H1 (cell line): ENCODE measurements at regions not wholly inside any gene's neighbourhood (a gene's known extent, or its start where the extent isn't known, plus 50 kb on each side); places are given as distances from the start of the nearest gene placed in this dataset.
"Not testable (repeated sequence)": the region's sequence is repeated elsewhere in the genome, so short reads cannot be mapped to it uniquely, and the experiment has no call there.

Experiments
- CTCF ChIA-PET: fragments of 300-600 bp; sonication (Branson Sonifier 250); formaldehyde crosslinking; loops from one replicate; lab custom pipeline; 2021; ENCODE audit not compliant: partially characterized antibody; lab: Charles Lee
- POLR2A ChIA-PET: fragments of 300-600 bp; sonication (Branson Sonifier 250); formaldehyde crosslinking; loops from one replicate; lab custom pipeline; 2021; ENCODE audit warnings: inconsistent platforms; ENCODE audit not compliant: partially characterized antibody; lab: Charles Lee
- DNase-seq, 2 experiments: peaks; one replicate each; pipeline versions ENCODE4 v3.0.0 to v3.0.0-alpha.2; 2010 to 2022; ENCODE audit warnings: low spot score in 2 of 2, low read depth in 1 of 2, mixed read lengths in 1 of 2
- FAIRE-seq: peaks from 2 replicates; lab custom pipeline; 2011; peaks lifted over from hg19 to GRCh38; lab: Jason Lieb, UNC
- H2AFZ ChIP-seq: 2 replicates; pipeline ENCODE4 v1.8.1; 2012; ENCODE audit warnings: low read length, inconsistent platforms
- H2AK5ac ChIP-seq: 2 replicates; pipeline ENCODE4 v1.6.1; 2013; ENCODE audit warnings: low read depth, low read length
- H2BK120ac ChIP-seq: replicated peaks from 2 replicates; pipeline ENCODE3; 2013; ENCODE audit warnings: low read depth, low read length, inconsistent platforms
- H2BK12ac ChIP-seq: 2 replicates; pipeline ENCODE4 v1.6.1; 2013; ENCODE audit warnings: low read depth, low read length
- H2BK15ac ChIP-seq: 2 replicates; pipeline ENCODE4 v1.6.1; 2013; ENCODE audit warnings: low read length
- H2BK20ac ChIP-seq: 2 replicates; pipeline ENCODE4 v1.6.1; 2013; ENCODE audit warnings: low read length
- H2BK5ac ChIP-seq: 2 replicates; pipeline ENCODE4 v1.6.1; 2013; ENCODE audit warnings: low read depth, low read length
- H3K14ac ChIP-seq: 2 replicates; pipeline ENCODE4 v1.6.1; 2013; ENCODE audit warnings: inconsistent platforms; ENCODE audit not compliant: insufficient read length
- H3K18ac ChIP-seq: 2 replicates; pipeline ENCODE4 v1.6.1; 2013; ENCODE audit warnings: low read length; ENCODE audit errors: extremely low read depth
- H3K23ac ChIP-seq: 2 replicates; pipeline ENCODE4 v1.6.1; 2013; ENCODE audit warnings: inconsistent platforms; ENCODE audit not compliant: insufficient read length
- H3K23me2 ChIP-seq: 2 replicates; pipeline ENCODE4 v1.6.1; 2013; ENCODE audit warnings: low read depth, low read length
- H3K27ac ChIP-seq: 2 replicates; pipeline ENCODE4 v1.6.1; 2011; ENCODE audit warnings: low read depth, low read length, inconsistent platforms
- H3K27me3 ChIP-seq, 4 experiments: replicated peaks in 1 of 4; 1 replicate in 1 of 4; 2 replicates in 3 of 4; pipeline versions ENCODE4 v1.6.1 to v1.8.1; 2011 to 2013; ENCODE audit warnings: low read length in 3 of 4, mild to moderate bottlenecking in 3 of 4, inconsistent platforms in 2 of 4, mixed read lengths in 2 of 4, moderate library complexity in 1 of 4; ENCODE audit not compliant: control insufficient read depth in 3 of 4, insufficient read depth in 3 of 4; ENCODE audit errors: extremely low read depth in 1 of 4
- H3K36me3 ChIP-seq, 4 experiments: 2 replicates each; pipeline versions ENCODE4 v1.6.1 to v1.8.1; 2011 to 2013; ENCODE audit warnings: mild to moderate bottlenecking in 4 of 4, low read length in 3 of 4, moderate library complexity in 2 of 4, control low read depth in 1 of 4, inconsistent platforms in 1 of 4; ENCODE audit not compliant: insufficient read depth in 4 of 4, control insufficient read depth in 2 of 4
- H3K4ac ChIP-seq: replicated peaks from 2 replicates; pipeline ENCODE3; 2013; ENCODE audit warnings: low read length, low read depth, mixed read lengths, inconsistent platforms; ENCODE audit not compliant: insufficient read length
- H3K4me1 ChIP-seq, 4 experiments: replicated peaks in 1 of 4; 1 replicate in 1 of 4; 2 replicates in 3 of 4; pipeline versions ENCODE4 v1.6.1 to v1.8.1; 2011 to 2013; ENCODE audit warnings: low read length in 3 of 4, inconsistent platforms in 2 of 4, mixed read lengths in 1 of 4; ENCODE audit not compliant: insufficient read depth in 4 of 4, control insufficient read depth in 3 of 4
- H3K4me2 ChIP-seq, 2 experiments: 2 replicates each; pipeline versions ENCODE4 v1.6.1 to v1.8.1; 2011 to 2013; ENCODE audit warnings: low read depth in 2 of 2, low read length in 2 of 2, control low read depth in 1 of 2, inconsistent platforms in 1 of 2, mild to moderate bottlenecking in 1 of 2; ENCODE audit not compliant: insufficient read depth in 1 of 2
- H3K4me3 ChIP-seq, 4 experiments: fragments of 200-600, 300-600 bp in 1 of 4; sonication (generic), shearing (Covaris generic), sonication (Bioruptor Twin) in 1 of 4; 2 replicates each; pipeline versions ENCODE4 v1.5.1 to v1.8.1; 2011 to 2016; ENCODE audit warnings: low read length in 4 of 4, low read depth in 3 of 4, control low read depth in 2 of 4, inconsistent platforms in 2 of 4, mild to moderate bottlenecking in 2 of 4, mixed read lengths in 1 of 4, moderate library complexity in 1 of 4; ENCODE audit not compliant: insufficient read depth in 2 of 4; ENCODE audit errors: extremely low read depth in 1 of 4
- H3K56ac ChIP-seq: replicated peaks from 2 replicates; pipeline ENCODE3; 2013; ENCODE audit warnings: low read depth, mild to moderate bottlenecking, mixed read lengths, low read length, inconsistent platforms; ENCODE audit not compliant: insufficient read length
- H3K79me1 ChIP-seq: 2 replicates; pipeline ENCODE4 v1.6.1; 2013; ENCODE audit warnings: low read depth, low read length, control low read depth
- H3K79me2 ChIP-seq, 2 experiments: 2 replicates each; pipeline versions ENCODE4 v1.6.1 to v1.8.1; 2012 to 2013; ENCODE audit warnings: low read length in 2 of 2, mild to moderate bottlenecking in 2 of 2, inconsistent platforms in 1 of 2; ENCODE audit not compliant: insufficient read depth in 2 of 2, control insufficient read depth in 1 of 2
- H3K9ac ChIP-seq, 4 experiments: replicated peaks in 1 of 4; 1 replicate in 1 of 4; 2 replicates in 3 of 4; pipeline versions ENCODE4 v1.6.1 to v1.8.1; 2011 to 2013; ENCODE audit warnings: low read depth in 3 of 4, low read length in 3 of 4, control low read depth in 2 of 4, mild to moderate bottlenecking in 2 of 4, moderate library complexity in 2 of 4, inconsistent platforms in 1 of 4; ENCODE audit errors: extremely low read depth in 1 of 4
- H3K9me3 ChIP-seq, 2 experiments: 2 replicates each; pipeline versions ENCODE4 v1.6.1 to v1.8.1; 2012 to 2013; ENCODE audit warnings: mild to moderate bottlenecking in 2 of 2, moderate library complexity in 2 of 2, control low read depth in 1 of 2, inconsistent platforms in 1 of 2, low read depth in 1 of 2, low read length in 1 of 2, mixed read lengths in 1 of 2; ENCODE audit not compliant: insufficient read depth in 2 of 2
- H4K20me1 ChIP-seq, 2 experiments: replicated peaks in 1 of 2; 2 replicates each; pipeline versions ENCODE3 to v1.8.1; 2011 to 2013; ENCODE audit warnings: inconsistent platforms in 2 of 2, low read length in 2 of 2, mild to moderate bottlenecking in 1 of 2; ENCODE audit not compliant: insufficient read depth in 2 of 2, control insufficient read depth in 1 of 2
- H4K5ac ChIP-seq: 2 replicates; pipeline ENCODE4 v1.6.1; 2013; ENCODE audit warnings: low read length, low read depth, mixed read lengths, inconsistent platforms; ENCODE audit not compliant: insufficient read length
- H4K8ac ChIP-seq: 2 replicates; pipeline ENCODE4 v1.8.0; 2013; ENCODE audit warnings: mild to moderate bottlenecking, moderate library complexity, low read length, inconsistent platforms; ENCODE audit not compliant: insufficient read depth; ENCODE audit errors: extremely low read depth
- H4K91ac ChIP-seq: replicated peaks from 2 replicates; pipeline ENCODE3; 2013; ENCODE audit warnings: low read length, mixed read lengths, inconsistent platforms; ENCODE audit not compliant: insufficient read length
- WGBS, 2 experiments: shearing (Covaris generic) in 1 of 2; methylation state at CpG; one replicate each; pipeline versions ENCODE4 v1.1.6 to v1.1.7; 2013 to 2015; ENCODE audit warnings: low lambda C conversion rate in 2 of 2, mixed read lengths in 2 of 2, inconsistent platforms in 1 of 2, low coverage in 1 of 2, missing lambda C conversion rate in 1 of 2; ENCODE audit not compliant: insufficient replicate concordance in 2 of 2, insufficient coverage in 1 of 2, insufficient read length in 1 of 2; ENCODE audit errors: extremely low coverage in 1 of 2, missing lambda C conversion rate in 1 of 2; 5-methylcytosine and 5-hydroxymethylcytosine counted together

GRCh38 chr21:5149222-5149621 lies 5372.2 kb upstream of the TPTE start:
- H3K79me2 ChIP-seq, H3K23me2 ChIP-seq, H4K5ac ChIP-seq, H3K9ac ChIP-seq, H4K20me1 ChIP-seq, H2BK12ac ChIP-seq, CTCF ChIA-PET, H2BK15ac ChIP-seq, H3K36me3 ChIP-seq, H2AFZ ChIP-seq, H2BK120ac ChIP-seq, H3K4me3 ChIP-seq, H3K4ac ChIP-seq, H4K8ac ChIP-seq, H3K56ac ChIP-seq, H3K4me1 ChIP-seq, DNase-seq, H3K18ac ChIP-seq, H3K23ac ChIP-seq, H3K27ac ChIP-seq, H3K27me3 ChIP-seq, POLR2A ChIA-PET, H3K79me1 ChIP-seq, H3K14ac ChIP-seq, H4K91ac ChIP-seq, H3K4me2 ChIP-seq, FAIRE-seq, H2BK5ac ChIP-seq, H2BK20ac ChIP-seq, H3K9me3 ChIP-seq, H2AK5ac ChIP-seq: not testable (repeated sequence)
- 92% methylated on average over 10 of the region's 14 CpGs; no CpG with 5 or more reads in 1 of the 2 experiments for WGBS, 2 experiments

GRCh38 chr21:5153842-5154640 lies 5367.3 kb upstream of the TPTE start:
- FAIRE-seq, H3K4me1 ChIP-seq, H2BK120ac ChIP-seq, H4K5ac ChIP-seq, H3K23ac ChIP-seq, H3K18ac ChIP-seq, H2BK5ac ChIP-seq, H3K23me2 ChIP-seq, H3K9ac ChIP-seq, H3K27ac ChIP-seq, H2AFZ ChIP-seq, DNase-seq, H3K56ac ChIP-seq, H2BK15ac ChIP-seq, H3K27me3 ChIP-seq, H3K14ac ChIP-seq, POLR2A ChIA-PET, H4K20me1 ChIP-seq, H4K8ac ChIP-seq, H3K9me3 ChIP-seq, H3K4ac ChIP-seq, H3K4me2 ChIP-seq, CTCF ChIA-PET, H3K79me1 ChIP-seq, H2BK20ac ChIP-seq, H2AK5ac ChIP-seq, H4K91ac ChIP-seq, H3K36me3 ChIP-seq, H2BK12ac ChIP-seq, H3K79me2 ChIP-seq: not testable (repeated sequence)
- WGBS, 2 experiments: 0% methylated on average over 3 of the region's 69 CpGs; no CpG with 5 or more reads in 1 of the 2 experiments
- peak overlapping the region in 2 of 4 experiments; percentile 18 to 47; a peak in 4 of 8 replicates for H3K4me3 ChIP-seq
